Neuronal stem cell (in vitro differentiated cells): ENCODE measurements at regions not wholly inside any gene's neighbourhood (a gene's known extent, or its start where the extent isn't known, plus 50 kb on each side); places are given as distances from the start of the nearest gene placed in this dataset.

Experiments used
- DNase-seq: peaks from one replicate; pipeline ENCODE4 v3.0.0-alpha.2; 2013; ENCODE audit warnings: low spot score
- H2AFZ ChIP-seq: one replicate; pipeline ENCODE4 v1.6.1; 2013; ENCODE audit warnings: mild to moderate bottlenecking, low read length, inconsistent platforms
- H2AK5ac ChIP-seq: 2 replicates; pipeline ENCODE4 v1.6.1; 2013; ENCODE audit warnings: low read depth, mild to moderate bottlenecking, inconsistent platforms, low read length, moderate library complexity, mixed read lengths
- H2BK120ac ChIP-seq: 2 replicates; pipeline ENCODE4 v1.6.1; 2013; ENCODE audit warnings: low read depth, mild to moderate bottlenecking, inconsistent platforms, low read length, moderate library complexity, mixed read lengths
- H2BK12ac ChIP-seq: one replicate; pipeline ENCODE4 v1.6.1; 2013; ENCODE audit warnings: low read length, inconsistent platforms
- H2BK15ac ChIP-seq: 2 replicates; pipeline ENCODE4 v1.6.1; 2013; ENCODE audit warnings: mild to moderate bottlenecking, low read length, inconsistent platforms, mixed read lengths
- H2BK5ac ChIP-seq: one replicate; pipeline ENCODE4 v1.6.1; 2013; ENCODE audit warnings: inconsistent platforms, mild to moderate bottlenecking, low read length, moderate library complexity
- H3K14ac ChIP-seq: one replicate; pipeline ENCODE4 v1.6.1; 2013; ENCODE audit warnings: low read length, inconsistent platforms
- H3K18ac ChIP-seq: 2 replicates; pipeline ENCODE4 v1.6.1; 2013; ENCODE audit warnings: low read length, inconsistent platforms
- H3K23ac ChIP-seq: 2 replicates; pipeline ENCODE4 v1.6.1; 2013; ENCODE audit warnings: low read depth, mild to moderate bottlenecking, mixed read lengths, low read length, inconsistent platforms; ENCODE audit not compliant: poor library complexity
- H3K27ac ChIP-seq: replicated peaks from 3 replicates; pipeline ENCODE4 v1.5.1; 2013; ENCODE audit warnings: low read length, inconsistent platforms
- H3K27me3 ChIP-seq, 3 experiments: 2 replicates each; pipeline ENCODE4 v1.6.1; 2013; ENCODE audit warnings: low read length in 3 of 3, mild to moderate bottlenecking in 2 of 3, inconsistent platforms in 1 of 3, low read depth in 1 of 3, mixed read lengths in 1 of 3, moderate library complexity in 1 of 3; ENCODE audit not compliant: control insufficient read depth in 3 of 3, insufficient read depth in 3 of 3
- H3K36me3 ChIP-seq, 2 donors: replicated peaks in 1 of 2; 2 replicates each; pipeline ENCODE4 v1.6.1; 2013; ENCODE audit warnings: low read length in 2 of 2; ENCODE audit not compliant: control insufficient read depth in 2 of 2, insufficient read depth in 2 of 2
- H3K4ac ChIP-seq: 2 replicates; pipeline ENCODE4 v1.6.1; 2013; ENCODE audit warnings: inconsistent platforms, mild to moderate bottlenecking, low read length, moderate library complexity
- H3K4me1 ChIP-seq, 2 donors: 1 replicate in 1 of 2; 2 replicates in 1 of 2; pipeline ENCODE4 v1.6.1; 2013; ENCODE audit warnings: low read length in 2 of 2, low read depth in 1 of 2; ENCODE audit not compliant: control insufficient read depth in 2 of 2, insufficient read depth in 1 of 2
- H3K4me2 ChIP-seq: one replicate; pipeline ENCODE4 v1.6.1; 2013; ENCODE audit warnings: mild to moderate bottlenecking, low read length, inconsistent platforms; ENCODE audit not compliant: insufficient read depth, poor library complexity, severe bottlenecking
- H3K4me3 ChIP-seq, 2 donors: 2 replicates each; pipeline ENCODE4 v1.5.1; 2013; ENCODE audit warnings: low read length in 2 of 2, mild to moderate bottlenecking in 2 of 2, inconsistent platforms in 1 of 2, moderate library complexity in 1 of 2
- H3K79me1 ChIP-seq: one replicate; pipeline ENCODE4 v1.6.1; 2013; ENCODE audit warnings: low read depth, mild to moderate bottlenecking, inconsistent platforms, low read length, moderate library complexity
- H3K9ac ChIP-seq: one replicate; pipeline ENCODE4 v1.6.1; 2013; ENCODE audit warnings: mild to moderate bottlenecking, low read depth, low read length, inconsistent platforms; ENCODE audit not compliant: poor library complexity
- H3K9me3 ChIP-seq, 2 donors: replicated peaks in 1 of 2; 2 replicates each; pipeline versions ENCODE3 to v1.6.1; 2013; ENCODE audit warnings: low read length in 2 of 2, mild to moderate bottlenecking in 2 of 2, inconsistent platforms in 1 of 2, low read depth in 1 of 2, mixed read lengths in 1 of 2, moderate library complexity in 1 of 2; ENCODE audit not compliant: control insufficient read depth in 2 of 2, insufficient read depth in 1 of 2
- H4K8ac ChIP-seq: one replicate; pipeline ENCODE4 v1.6.1; 2013; ENCODE audit warnings: low read depth, mild to moderate bottlenecking, inconsistent platforms, low read length, moderate library complexity
- H4K91ac ChIP-seq: one replicate; pipeline ENCODE4 v1.6.1; 2013; ENCODE audit warnings: low read length, low read depth, mild to moderate bottlenecking, inconsistent platforms; ENCODE audit not compliant: poor library complexity
- WGBS, 2 donors: extraction: QIAGEN DNeasy Blood & Tissue Kit; methylation state at CpG; one replicate each; pipeline ENCODE4 v1.1.7; 2013; ENCODE audit warnings: missing lambda C conversion rate in 2 of 2, mixed read lengths in 1 of 2; ENCODE audit not compliant: insufficient read length in 2 of 2, insufficient replicate concordance in 1 of 2; ENCODE audit errors: extremely low coverage in 2 of 2; 5-methylcytosine and 5-hydroxymethylcytosine counted together

GRCh38 chr18:71130351-71130750 lies 841.5 kb downstream of the SOCS6 start:
- Histone ChIP-seq H2BK12ac (no peak overlapping the region), H3K79me1 (no peaks in the 10 kb centered on the region), H3K4me1 (no peaks in the 10 kb centered on the region), H3K9me3 (no peaks in the 10 kb centered on the region), H3K36me3 (no peaks in the 10 kb centered on the region), H4K8ac (no peak overlapping the region), H3K27ac (no peak overlapping the region), H2BK120ac (no peak overlapping the region), H3K4me2 (no peak overlapping the region), H3K4me3 (no peak overlapping the region), H4K91ac (no peak overlapping the region), H2AFZ (no peak overlapping the region), H3K14ac (no peak overlapping the region), H3K23ac (no peak overlapping the region), H3K18ac (no peak overlapping the region), H3K9ac (no peak overlapping the region), H2BK15ac (no peak overlapping the region), H2AK5ac (no peak overlapping the region), H3K27me3 (no peaks in the 10 kb centered on the region), H2BK5ac (no peak overlapping the region), H3K4ac (no peak overlapping the region)
- no CpG with 5 or more reads among the region's 6 CpGs for WGBS, 2 donors
- no peak for DNase-seq

- no peak overlapping the region for H3K18ac ChIP-seq
- no peak overlapping the region for H2BK12ac ChIP-seq
- H2BK15ac ChIP-seq: no peak overlapping the region
- H2BK5ac ChIP-seq: no peak overlapping the region
- H3K14ac ChIP-seq: no peak overlapping the region
- no peaks in the 10 kb centered on the region for H3K4me1 ChIP-seq
- no CpG with 5 or more reads among the region's 2 CpGs for WGBS, 2 donors
- H3K4ac ChIP-seq: no peak overlapping the region
- no peak overlapping the region for H3K27ac ChIP-seq
- no peak overlapping the region for H2AFZ ChIP-seq
- no peak overlapping the region for H3K4me2 ChIP-seq
- H3K4me3 ChIP-seq: no peak overlapping the region
- no peaks in the 10 kb centered on the region for H3K27me3 ChIP-seq
- no peak overlapping the region for H4K91ac ChIP-seq
- no peak overlapping the region for H4K8ac ChIP-seq
- H2BK120ac ChIP-seq: no peak overlapping the region
- no peaks in the 10 kb centered on the region for H3K36me3 ChIP-seq
- H3K23ac ChIP-seq: no peak overlapping the region
- DNase-seq: no peak
- H3K9me3 ChIP-seq: no peaks in the 10 kb centered on the region
- H2AK5ac ChIP-seq: no peak overlapping the region
- H3K9ac ChIP-seq: no peak overlapping the region
- no peaks in the 10 kb centered on the region for H3K79me1 ChIP-seq
Measured at GRCh38 chr18:71125581-71125980, 836.7 kb downstream of the SOCS6 start.

GRCh38 chr18:71116535-71116934 lies 827.7 kb downstream of the SOCS6 start:
- Histone ChIP-seq H3K4me1 (no peaks in the 10 kb centered on the region), H2BK5ac (no peak overlapping the region), H2BK12ac (no peak overlapping the region), H2AK5ac (no peak overlapping the region), H3K23ac (no peak overlapping the region), H3K9ac (no peak overlapping the region), H3K18ac (no peak overlapping the region), H2BK120ac (no peak overlapping the region), H3K4me2 (no peak overlapping the region), H4K8ac (no peak overlapping the region), H4K91ac (no peak overlapping the region), H3K14ac (no peak overlapping the region), H3K27ac (no peak overlapping the region), H3K4ac (no peak overlapping the region), H2BK15ac (no peak overlapping the region), H3K9me3 (no peaks in the 10 kb centered on the region), H2AFZ (no peak overlapping the region), H3K79me1 (no peaks in the 10 kb centered on the region), H3K27me3 (no peaks in the 10 kb centered on the region), H3K4me3 (no peak overlapping the region), H3K36me3 (no peaks in the 10 kb centered on the region)
- DNase-seq: no peak
- WGBS, 2 donors: no CpG with 5 or more reads among the region's 4 CpGs

- H2AK5ac ChIP-seq: no peak overlapping the region
- no peak overlapping the region for H2AFZ ChIP-seq
- no peaks in the 10 kb centered on the region for H3K36me3 ChIP-seq
- no peak overlapping the region for H3K14ac ChIP-seq
- no peaks in the 10 kb centered on the region for H3K79me1 ChIP-seq
- H3K27ac ChIP-seq: no peak overlapping the region
- no peak overlapping the region for H3K4me2 ChIP-seq
- no peak overlapping the region for H2BK12ac ChIP-seq
- no peak overlapping the region for H4K91ac ChIP-seq
- no peak overlapping the region for H3K23ac ChIP-seq
- H3K4me3 ChIP-seq: no peak overlapping the region
- H3K9ac ChIP-seq: no peak overlapping the region
- no peak for DNase-seq
- H2BK120ac ChIP-seq: no peak overlapping the region
- H3K27me3 ChIP-seq: no peaks in the 10 kb centered on the region
- no peak overlapping the region for H3K4ac ChIP-seq
- H3K4me1 ChIP-seq: no peaks in the 10 kb centered on the region
- no peak overlapping the region for H2BK15ac ChIP-seq
- H3K18ac ChIP-seq: no peak overlapping the region
- H3K9me3 ChIP-seq: no peaks in the 10 kb centered on the region
- H4K8ac ChIP-seq: no peak overlapping the region
- no CpG with 5 or more reads among the region's 8 CpGs for WGBS, 2 donors
- no peak overlapping the region for H2BK5ac ChIP-seq
Measured at GRCh38 chr18:71115261-71115660, 826.4 kb downstream of the SOCS6 start.
